IPS-15b (cell line): ENCODE measurements at regions not wholly inside any gene's neighbourhood (a gene's known extent, or its start where the extent isn't known, plus 50 kb on each side); places are given as distances from the start of the nearest gene placed in this dataset.

Source experiments
- H3K27me3 ChIP-seq: one replicate; pipeline ENCODE4 v1.6.1; 2013; ENCODE audit warnings: low read length; ENCODE audit not compliant: control insufficient read depth, insufficient read depth
- H3K36me3 ChIP-seq: one replicate; pipeline ENCODE4 v1.6.1; 2013; ENCODE audit warnings: low read length; ENCODE audit not compliant: control insufficient read depth, insufficient read depth
- H3K4me1 ChIP-seq: one replicate; pipeline ENCODE4 v1.6.1; 2013; ENCODE audit warnings: mild to moderate bottlenecking, low read length; ENCODE audit not compliant: control insufficient read depth, insufficient read depth
- H3K4me3 ChIP-seq: one replicate; pipeline ENCODE4 v1.5.1; 2013; ENCODE audit warnings: low read depth, low read length
- H3K9ac ChIP-seq: one replicate; pipeline ENCODE4 v1.6.1; 2013; ENCODE audit warnings: low read depth, mild to moderate bottlenecking, low read length
- H3K9me3 ChIP-seq: one replicate; pipeline ENCODE4 v1.6.1; 2013; ENCODE audit warnings: mild to moderate bottlenecking, low read length; ENCODE audit not compliant: control insufficient read depth, insufficient read depth

DNA sequence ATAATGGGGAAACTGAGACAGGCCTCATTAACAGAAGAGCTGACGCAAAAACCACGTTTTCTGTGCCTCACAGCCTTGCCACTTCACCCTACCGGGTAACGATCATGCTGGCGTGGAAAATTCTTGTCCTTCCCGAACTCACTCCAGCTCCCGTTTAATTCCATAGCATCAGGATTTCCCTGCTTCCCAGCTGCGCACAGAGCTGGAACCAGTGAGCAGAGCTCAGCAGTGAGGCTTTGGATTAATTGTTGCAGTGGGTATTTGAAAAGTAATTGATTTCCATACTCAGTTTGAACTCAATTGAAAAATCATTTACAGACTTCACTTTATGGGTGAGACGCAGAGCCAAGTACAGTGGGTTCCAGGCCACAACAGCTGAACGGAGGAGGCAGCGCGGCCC, 199.0 kb upstream of the ADAMTS16 start:
- H3K9me3 ChIP-seq, result no peaks in the 10 kb centered on the region
- H3K9ac ChIP-seq, result no peak overlapping the region
- no peaks in the 10 kb centered on the region for H3K27me3 ChIP-seq
- no peaks in the 10 kb centered on the region for H3K4me1 ChIP-seq
- no peaks in the 10 kb centered on the region for H3K36me3 ChIP-seq
- no peak overlapping the region for H3K4me3 ChIP-seq

DNA sequence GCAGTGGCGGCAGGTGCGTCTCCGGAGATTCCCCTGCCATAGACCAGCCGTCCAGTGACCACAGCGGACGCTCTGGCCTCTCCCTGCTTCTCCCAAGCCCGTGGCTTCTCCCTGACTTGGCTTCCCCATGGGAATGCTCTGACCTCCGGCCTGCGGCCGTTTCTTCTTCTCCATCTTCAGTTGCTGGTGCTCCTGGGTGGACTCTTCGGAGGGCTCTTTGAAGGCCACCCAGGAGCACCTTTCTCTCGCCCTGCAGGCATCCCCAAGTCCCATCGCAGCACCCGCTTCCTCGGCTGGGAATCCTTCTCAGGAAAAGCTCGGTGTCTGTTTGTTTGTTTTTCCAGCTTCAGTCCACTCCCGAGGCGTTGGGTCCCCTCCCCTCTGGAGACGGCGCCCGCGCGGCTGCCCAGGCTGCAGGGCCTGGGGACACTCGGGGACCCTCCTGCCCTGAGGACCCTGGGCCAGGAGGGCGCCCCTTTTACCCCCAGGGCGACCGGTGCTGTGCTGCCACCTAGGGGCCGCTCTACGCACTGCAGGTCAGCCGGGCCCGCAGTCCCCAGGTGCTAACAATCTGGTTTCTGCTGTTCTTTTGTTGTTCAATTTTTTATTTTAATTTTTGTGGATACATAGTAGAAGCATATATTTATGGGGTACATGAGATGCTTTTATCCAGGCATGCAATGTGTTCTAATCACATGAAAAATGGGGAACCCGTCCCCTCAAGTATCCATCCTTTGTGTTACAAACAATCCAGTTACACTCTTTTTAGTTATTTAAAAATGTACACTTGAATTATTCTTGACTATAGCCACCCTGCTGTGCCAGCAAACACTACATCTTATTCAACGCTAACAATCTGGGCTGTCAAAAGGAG, 197.9 kb upstream of the ADAMTS16 start:
- H3K9me3 ChIP-seq, result no peaks in the 10 kb centered on the region
- H3K4me3 ChIP-seq, result no peak overlapping the region
- no peaks in the 10 kb centered on the region for H3K36me3 ChIP-seq
- H3K4me1 ChIP-seq, result no peaks in the 10 kb centered on the region
- no peak overlapping the region for H3K9ac ChIP-seq
- no peaks in the 10 kb centered on the region for H3K27me3 ChIP-seq

DNA sequence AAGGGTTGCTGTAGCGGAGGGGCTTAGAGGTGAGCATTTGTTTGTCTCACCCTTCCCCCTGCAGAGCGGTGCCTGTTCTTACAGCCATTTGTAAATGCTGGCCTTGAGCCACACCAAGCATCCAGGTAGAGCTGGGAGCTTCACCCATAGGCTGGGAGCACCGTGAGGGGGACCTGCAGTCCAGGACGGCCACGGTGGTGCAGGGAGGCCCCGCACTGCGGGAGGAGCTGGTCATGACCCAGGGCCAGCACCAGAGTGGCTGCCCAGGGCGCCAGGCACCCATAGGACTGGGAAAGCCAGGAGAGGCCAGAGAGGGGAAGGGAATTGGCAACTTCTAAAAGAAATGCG, 197.3 kb upstream of the ADAMTS16 start:
- H3K9me3 ChIP-seq, result no peaks in the 10 kb centered on the region
- H3K36me3 ChIP-seq, result no peaks in the 10 kb centered on the region
- no peaks in the 10 kb centered on the region for H3K27me3 ChIP-seq
- no peak overlapping the region for H3K9ac ChIP-seq
- H3K4me1 ChIP-seq, result no peaks in the 10 kb centered on the region
- H3K4me3 ChIP-seq, result no peak overlapping the region

DNA sequence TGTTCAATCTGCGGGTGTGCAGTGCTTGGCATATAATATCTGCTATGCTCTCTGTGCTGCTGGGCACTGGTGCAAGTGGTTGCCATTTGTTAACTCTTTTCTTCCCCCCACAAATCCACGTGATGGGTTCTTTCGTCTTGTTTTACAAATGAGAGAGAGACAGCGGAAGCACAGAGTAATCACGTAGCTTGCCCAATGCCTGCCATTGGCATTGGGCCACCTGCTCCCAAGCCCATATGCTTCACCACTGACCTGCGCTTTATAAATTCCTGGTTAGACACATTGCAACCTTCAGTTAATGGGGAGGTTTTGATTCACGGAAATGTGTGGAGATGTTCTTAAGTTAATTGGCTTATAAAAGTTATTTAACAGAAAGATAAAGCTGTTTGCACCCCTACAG, 194.8 kb upstream of the ADAMTS16 start:
- Histone ChIP-seq H3K9ac (no peak overlapping the region), H3K9me3 (no peaks in the 10 kb centered on the region), H3K36me3 (no peaks in the 10 kb centered on the region), H3K27me3 (no peaks in the 10 kb centered on the region), H3K4me3 (no peak overlapping the region), H3K4me1 (no peaks in the 10 kb centered on the region)

DNA sequence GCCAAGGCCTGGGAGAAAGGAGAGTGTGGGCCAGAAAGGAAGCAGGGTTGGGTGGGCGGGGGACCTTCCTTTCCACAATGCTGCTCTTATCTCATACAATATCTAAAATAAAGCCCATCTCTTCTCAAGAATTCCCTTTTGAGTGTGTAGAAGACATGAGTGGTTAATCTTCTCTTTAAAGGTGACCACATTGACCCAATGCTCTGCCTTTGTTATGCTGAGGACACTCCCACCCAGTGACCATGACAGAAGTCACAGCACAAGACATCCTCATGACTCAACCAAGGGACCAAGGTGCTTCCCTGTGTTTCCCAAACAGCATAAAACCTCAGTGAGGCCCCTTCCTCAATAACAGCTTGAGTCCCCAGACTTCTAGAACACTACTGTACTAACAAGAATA, 193.0 kb upstream of the ADAMTS16 start:
- Histone ChIP-seq H3K4me1 (no peaks in the 10 kb centered on the region), H3K9ac (no peak overlapping the region), H3K27me3 (no peaks in the 10 kb centered on the region), H3K4me3 (no peak overlapping the region), H3K9me3 (no peaks in the 10 kb centered on the region), H3K36me3 (no peaks in the 10 kb centered on the region)

DNA sequence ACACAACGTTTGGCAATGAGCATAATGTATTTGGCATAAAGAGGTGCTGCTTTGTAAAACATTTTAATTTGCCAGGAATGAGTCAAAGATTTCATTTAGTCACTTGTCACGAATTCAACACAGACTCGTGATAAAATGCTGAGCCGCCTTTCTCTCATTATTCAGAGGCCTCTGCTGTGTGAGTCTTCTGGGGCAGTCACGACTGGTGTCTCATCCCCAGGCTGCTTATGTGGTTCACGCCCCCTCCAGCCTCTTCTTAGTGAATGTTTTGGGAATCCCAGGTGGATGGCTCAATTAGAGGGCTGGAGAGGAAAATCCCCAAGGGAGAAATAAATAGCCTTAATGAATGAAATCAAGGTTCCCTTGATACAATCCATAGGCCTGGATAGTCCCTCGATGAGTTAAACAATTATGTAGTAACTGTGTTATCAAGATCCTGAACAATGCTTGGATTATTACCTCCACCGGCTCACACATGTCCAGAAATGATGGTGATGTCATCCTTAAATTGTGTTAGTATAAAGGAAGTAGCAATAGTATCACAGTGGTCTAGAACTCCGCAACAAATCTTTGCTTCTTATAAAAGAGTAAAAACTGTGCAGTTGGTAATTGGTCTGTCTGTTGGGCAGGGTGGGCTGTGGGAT, 192.1 kb upstream of the ADAMTS16 start:
- Histone ChIP-seq H3K4me3 (no peak overlapping the region), H3K27me3 (no peaks in the 10 kb centered on the region), H3K36me3 (no peaks in the 10 kb centered on the region)

DNA sequence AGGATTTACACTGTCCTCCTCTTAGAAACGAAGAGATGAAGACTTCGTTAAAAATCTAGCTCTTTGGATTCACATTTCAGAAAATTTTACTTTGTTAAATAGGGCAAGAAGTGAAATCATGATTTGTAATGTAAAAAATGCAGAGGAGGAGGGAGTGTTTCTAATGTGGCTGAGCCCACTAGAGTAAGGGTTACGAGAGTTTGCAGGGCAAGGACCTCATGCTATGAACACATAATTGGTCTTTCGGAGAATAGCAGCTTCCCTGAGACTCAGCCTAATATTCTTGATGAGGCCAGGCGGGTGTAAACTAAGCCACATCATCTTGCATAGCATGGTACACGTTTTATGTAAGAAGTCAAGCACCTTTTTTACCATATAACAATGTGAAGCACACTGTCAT, 191.0 kb upstream of the ADAMTS16 start:
- Histone ChIP-seq H3K9me3 (no peaks in the 10 kb centered on the region), H3K9ac (no peak overlapping the region), H3K36me3 (no peaks in the 10 kb centered on the region), H3K27me3 (no peaks in the 10 kb centered on the region), H3K4me1 (no peaks in the 10 kb centered on the region), H3K4me3 (no peak overlapping the region)

More for the DNA sequence above, 192.1 kb upstream of the ADAMTS16 start:
- Histone ChIP-seq H3K4me1 (no peaks in the 10 kb centered on the region), H3K9ac (no peak overlapping the region), H3K9me3 (no peaks in the 10 kb centered on the region)

DNA sequence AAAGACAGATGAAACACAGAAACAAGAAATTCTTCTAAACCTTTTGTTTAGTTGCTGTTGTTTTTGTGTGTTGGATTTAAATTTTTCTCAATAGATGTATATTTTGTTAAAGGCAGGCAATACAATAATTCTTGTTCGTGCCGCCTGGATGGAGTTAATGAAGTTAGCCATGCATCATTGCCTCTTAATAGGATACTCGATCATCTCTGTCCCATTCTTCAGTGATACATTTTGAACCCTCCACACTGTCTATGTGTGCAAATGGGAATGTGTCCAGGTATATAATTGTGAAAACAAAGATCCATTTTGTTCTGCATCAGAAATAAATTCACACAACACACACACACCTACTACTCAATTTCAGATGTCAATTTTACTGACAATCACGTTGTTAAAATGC, 186.6 kb upstream of the ADAMTS16 start:
- Histone ChIP-seq H3K27me3 (no peaks in the 10 kb centered on the region), H3K4me1 (no peaks in the 10 kb centered on the region), H3K9me3 (no peaks in the 10 kb centered on the region), H3K36me3 (no peaks in the 10 kb centered on the region), H3K4me3 (no peak overlapping the region), H3K9ac (no peak overlapping the region)

DNA sequence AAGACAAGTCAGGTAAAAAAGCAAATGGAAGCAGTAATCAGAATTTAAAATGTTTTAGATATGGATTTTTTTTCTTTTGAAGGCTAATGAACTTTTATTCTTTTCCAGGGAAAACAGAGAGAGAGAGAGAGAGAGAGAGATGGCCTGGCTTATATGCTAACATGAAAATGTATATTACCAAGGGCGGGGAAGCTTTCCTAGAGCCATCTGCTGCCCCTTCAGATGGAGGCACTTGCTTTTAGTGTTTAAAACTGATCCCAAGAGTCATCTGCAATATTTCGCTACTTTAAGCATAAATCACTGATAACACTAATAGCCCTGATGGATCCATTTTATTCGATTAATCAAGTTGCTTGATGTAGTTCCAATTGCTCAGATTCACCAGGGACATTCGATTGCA, 186.1 kb upstream of the ADAMTS16 start:
- Histone ChIP-seq H3K4me3 (no peak overlapping the region), H3K9ac (no peak overlapping the region), H3K36me3 (no peaks in the 10 kb centered on the region), H3K27me3 (no peaks in the 10 kb centered on the region), H3K4me1 (no peaks in the 10 kb centered on the region), H3K9me3 (no peaks in the 10 kb centered on the region)

DNA sequence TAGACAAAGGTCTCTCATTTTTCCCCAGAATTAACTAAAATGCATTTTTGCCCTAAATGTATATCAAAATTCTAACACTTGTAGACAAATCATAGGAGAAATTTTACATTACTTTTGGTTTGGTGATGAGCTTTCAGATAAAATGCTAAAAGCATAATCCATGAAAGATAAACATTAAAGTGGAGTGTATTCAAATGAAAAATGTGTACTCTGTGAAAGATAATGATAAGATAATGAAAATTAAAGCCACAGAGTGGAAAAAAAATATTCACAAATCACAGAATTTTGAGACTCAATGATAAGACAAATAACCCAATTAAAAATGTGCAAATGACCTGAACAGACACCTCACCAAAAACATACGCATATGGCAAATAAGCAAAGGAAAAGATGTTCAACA, 176.9 kb upstream of the ADAMTS16 start:
- no peaks in the 10 kb centered on the region for H3K4me1 ChIP-seq
- no peaks in the 10 kb centered on the region for H3K36me3 ChIP-seq
- H3K9me3 ChIP-seq, result no peaks in the 10 kb centered on the region
- no peak overlapping the region for H3K4me3 ChIP-seq
- no peak overlapping the region for H3K9ac ChIP-seq
- H3K27me3 ChIP-seq, result no peaks in the 10 kb centered on the region

DNA sequence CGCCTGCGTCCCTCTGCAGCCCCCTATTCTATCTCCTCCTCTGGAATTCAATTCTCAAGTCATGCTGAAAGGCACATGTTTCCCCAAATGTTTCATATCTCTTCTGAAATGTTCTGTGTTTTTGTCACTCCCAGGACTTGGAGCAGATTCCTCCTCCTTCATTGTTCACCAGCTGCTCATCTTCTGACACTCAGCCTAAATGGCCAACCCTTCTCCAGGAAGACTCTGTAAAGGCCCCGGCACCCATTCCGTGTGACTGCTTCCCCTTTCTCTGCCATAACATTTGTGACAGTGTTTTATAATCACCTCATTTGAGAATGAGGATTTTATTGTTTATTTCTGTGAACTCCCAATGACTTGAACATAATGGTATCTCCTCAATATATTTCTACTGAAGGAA, 170.8 kb upstream of the ADAMTS16 start:
- H3K27me3 ChIP-seq, result no peaks in the 10 kb centered on the region
- H3K9me3 ChIP-seq, result no peaks in the 10 kb centered on the region
- H3K9ac ChIP-seq, result no peak overlapping the region
- no peak overlapping the region for H3K4me3 ChIP-seq
- no peaks in the 10 kb centered on the region for H3K4me1 ChIP-seq
- no peaks in the 10 kb centered on the region for H3K36me3 ChIP-seq

DNA sequence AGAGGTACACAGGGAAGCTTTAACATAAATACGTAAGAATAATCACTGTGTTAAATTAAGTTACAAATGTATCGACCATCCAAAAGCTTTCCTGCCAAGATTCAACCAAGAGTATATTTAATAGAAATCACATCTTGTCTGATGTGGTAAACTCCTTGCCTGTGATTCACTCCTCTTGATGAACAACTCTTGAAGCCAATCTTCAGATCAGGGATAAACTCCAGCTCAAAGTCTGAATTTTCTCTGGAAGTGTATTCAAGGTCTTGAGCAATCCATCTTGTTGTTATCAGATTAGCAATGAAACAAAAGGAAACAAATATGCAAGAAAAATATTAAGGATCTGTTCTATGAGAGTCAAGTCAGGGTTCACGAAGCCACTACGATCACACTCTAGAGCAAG, 170.0 kb upstream of the ADAMTS16 start:
- Histone ChIP-seq H3K4me1 (no peaks in the 10 kb centered on the region), H3K9me3 (no peaks in the 10 kb centered on the region), H3K36me3 (no peaks in the 10 kb centered on the region), H3K4me3 (no peak overlapping the region), H3K27me3 (no peaks in the 10 kb centered on the region), H3K9ac (no peak overlapping the region)
